Keratinocyte (primary cell): ENCODE measurements at regions not wholly inside any gene's neighbourhood (a gene's known extent, or its start where the extent isn't known, plus 50 kb on each side); places are given as distances from the start of the nearest gene placed in this dataset.

Source experiments
- EZH2 ChIP-seq: IDR thresholded peaks from one replicate; pipeline ENCODE4 v1.6.1; 2012; ENCODE audit warnings: inconsistent platforms, mild to moderate bottlenecking, low read length, moderate library complexity
- TF ChIP-seq, protein P1 (sequence below), 3 experiments: IDR thresholded peaks in 1 of 3; conservative IDR thresholded peaks in 1 of 3; optimal IDR thresholded peaks in 1 of 3; 2 replicates in 2 of 3; 3 replicates in 1 of 3; pipeline versions ENCODE3 to v1.5.1; 2011; ENCODE audit warnings: low read length in 3 of 3, mild to moderate bottlenecking in 3 of 3, moderate library complexity in 2 of 3, control low read depth in 1 of 3, inconsistent platforms in 1 of 3; ENCODE audit not compliant: insufficient read depth in 2 of 3; ENCODE audit errors: extremely low read depth in 1 of 3

DNA sequence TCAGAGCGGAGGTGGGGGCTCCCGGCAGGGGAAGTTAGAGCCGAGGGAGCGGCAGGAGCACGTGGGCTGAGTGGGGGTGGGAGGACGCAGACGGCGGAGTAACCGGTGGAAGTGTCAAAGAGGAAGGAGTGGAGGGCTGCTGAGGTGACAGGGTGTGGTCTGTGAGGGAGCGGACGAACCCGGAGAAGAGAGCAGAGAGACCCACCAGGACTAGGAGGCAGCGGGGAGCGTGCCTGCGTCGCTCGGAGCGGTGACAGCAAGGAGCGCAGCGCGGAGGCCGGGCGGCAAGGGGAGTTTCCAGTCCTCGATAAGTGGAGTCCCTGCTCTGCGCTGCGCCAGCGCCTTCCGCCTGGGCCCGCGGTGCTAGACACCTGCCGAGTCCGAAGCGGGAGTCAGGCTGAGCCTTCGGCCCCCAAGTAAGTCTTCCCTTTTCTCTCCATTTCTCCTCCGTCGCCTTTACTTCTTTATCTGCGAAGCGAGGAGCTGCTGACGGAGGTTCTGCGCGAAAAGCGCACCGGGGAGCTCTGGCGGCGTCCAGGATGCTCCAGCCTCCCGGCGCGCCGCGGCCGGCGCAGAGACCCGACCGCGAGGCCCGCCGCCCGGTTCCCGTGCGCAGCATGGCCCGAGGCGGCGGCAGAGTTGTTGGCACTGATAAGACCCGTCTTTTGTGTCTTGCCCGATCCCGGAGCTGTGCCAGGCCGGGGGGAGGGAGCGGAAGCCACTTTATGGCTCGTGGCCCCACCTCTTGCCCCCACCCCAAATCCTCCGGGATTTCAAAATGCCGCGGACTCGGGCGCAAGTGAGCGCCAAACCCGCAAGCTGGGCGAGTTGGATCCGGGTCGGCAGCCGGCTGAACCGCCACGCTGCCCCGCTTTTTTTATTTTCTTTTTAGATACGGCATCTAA, 533.0 kb upstream of the SEMA6D start:
- TF ChIP-seq, protein P1, sequence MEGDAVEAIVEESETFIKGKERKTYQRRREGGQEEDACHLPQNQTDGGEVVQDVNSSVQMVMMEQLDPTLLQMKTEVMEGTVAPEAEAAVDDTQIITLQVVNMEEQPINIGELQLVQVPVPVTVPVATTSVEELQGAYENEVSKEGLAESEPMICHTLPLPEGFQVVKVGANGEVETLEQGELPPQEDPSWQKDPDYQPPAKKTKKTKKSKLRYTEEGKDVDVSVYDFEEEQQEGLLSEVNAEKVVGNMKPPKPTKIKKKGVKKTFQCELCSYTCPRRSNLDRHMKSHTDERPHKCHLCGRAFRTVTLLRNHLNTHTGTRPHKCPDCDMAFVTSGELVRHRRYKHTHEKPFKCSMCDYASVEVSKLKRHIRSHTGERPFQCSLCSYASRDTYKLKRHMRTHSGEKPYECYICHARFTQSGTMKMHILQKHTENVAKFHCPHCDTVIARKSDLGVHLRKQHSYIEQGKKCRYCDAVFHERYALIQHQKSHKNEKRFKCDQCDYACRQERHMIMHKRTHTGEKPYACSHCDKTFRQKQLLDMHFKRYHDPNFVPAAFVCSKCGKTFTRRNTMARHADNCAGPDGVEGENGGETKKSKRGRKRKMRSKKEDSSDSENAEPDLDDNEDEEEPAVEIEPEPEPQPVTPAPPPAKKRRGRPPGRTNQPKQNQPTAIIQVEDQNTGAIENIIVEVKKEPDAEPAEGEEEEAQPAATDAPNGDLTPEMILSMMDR (optimal IDR thresholded peaks at IDR 0.05 in 1 of 3, IDR thresholded peaks at IDR 0.05 in 1 of 3, conservative IDR thresholded peaks at IDR 0.05 in 1 of 3; ENCODE audit: extremely low read depth in 1 of 3, insufficient read depth in 2 of 3, low read length in 3 of 3) = no peak
- TF ChIP-seq EZH2 = peak; percentile 92
